Medulla oblongata (tissue), 1 donor: ENCODE measurements at regions not wholly inside any gene's neighbourhood (a gene's known extent, or its start where the extent isn't known, plus 50 kb on each side); places are given as distances from the start of the nearest gene placed in this dataset.
"Not testable (repeated sequence)": the region's sequence is repeated elsewhere in the genome, so short reads cannot be mapped to it uniquely, and the experiment has no call there.

Experiments
- DNase-seq: peaks from one replicate; pipeline ENCODE4 v3.0.0-alpha.2; 2015; ENCODE audit errors: extremely low spot score

DNA sequence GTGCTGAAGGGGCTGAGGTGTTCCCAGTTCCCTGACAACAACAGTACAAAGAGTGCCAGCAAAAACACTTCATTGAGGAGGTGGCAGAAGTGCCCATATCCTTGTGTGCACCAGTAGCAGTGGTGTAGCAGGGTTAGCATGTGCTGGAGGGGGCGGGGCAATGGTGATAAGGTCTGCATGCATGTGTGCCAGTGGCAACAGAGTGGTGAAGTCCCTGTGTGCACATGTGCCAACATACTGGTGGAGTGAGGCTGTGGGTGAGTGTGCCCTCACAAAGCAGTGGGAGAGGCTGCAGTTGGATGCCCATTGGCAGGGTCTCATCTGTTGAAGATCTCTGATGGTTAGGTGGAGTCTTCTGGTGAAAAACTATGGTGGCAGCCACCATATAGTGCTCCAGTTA, 994.6 kb downstream of the PCDH19 start:
- DNase-seq = no peak

DNA sequence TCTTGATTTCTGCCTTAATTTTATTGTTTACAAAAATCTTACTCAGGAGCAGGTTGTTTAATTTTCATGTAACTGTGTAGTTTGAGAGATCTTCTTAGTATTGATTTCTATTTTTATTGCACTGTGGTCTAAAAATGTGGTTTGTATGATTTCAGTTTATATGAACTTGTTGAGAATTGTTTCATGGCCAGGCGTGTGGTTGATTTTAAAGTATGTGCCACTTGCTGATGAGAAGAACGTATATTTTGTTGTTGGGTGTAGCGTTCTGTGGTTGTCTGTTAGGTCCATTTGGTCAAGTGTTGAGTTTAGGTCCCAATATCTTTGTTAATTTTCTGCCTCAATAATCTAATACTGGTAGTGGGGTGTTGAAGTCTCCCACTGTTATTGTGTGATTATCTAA, 996.8 kb downstream of the PCDH19 start:
- DNase-seq = no peak

DNA sequence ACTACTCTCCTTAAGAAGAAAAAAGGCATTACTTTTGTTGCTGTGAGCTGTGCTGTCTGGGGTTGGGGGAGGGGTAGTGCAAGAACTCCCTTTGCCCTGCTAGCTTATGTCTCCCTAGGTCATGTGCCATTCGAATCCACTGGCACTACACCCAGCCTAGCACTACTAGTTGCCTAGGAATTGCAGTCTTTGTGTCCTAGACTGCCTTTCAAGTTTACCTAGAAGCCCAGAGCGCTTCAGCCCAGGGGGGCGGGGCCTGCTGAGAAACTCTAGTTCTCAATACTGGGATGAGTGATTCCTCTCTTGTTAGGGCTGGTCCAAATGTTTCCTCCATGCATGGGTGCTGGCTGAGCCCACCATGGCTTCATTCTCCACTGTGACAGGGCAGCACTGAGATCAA, 1011.5 kb downstream of the PCDH19 start:
- DNase-seq = no peak

DNA sequence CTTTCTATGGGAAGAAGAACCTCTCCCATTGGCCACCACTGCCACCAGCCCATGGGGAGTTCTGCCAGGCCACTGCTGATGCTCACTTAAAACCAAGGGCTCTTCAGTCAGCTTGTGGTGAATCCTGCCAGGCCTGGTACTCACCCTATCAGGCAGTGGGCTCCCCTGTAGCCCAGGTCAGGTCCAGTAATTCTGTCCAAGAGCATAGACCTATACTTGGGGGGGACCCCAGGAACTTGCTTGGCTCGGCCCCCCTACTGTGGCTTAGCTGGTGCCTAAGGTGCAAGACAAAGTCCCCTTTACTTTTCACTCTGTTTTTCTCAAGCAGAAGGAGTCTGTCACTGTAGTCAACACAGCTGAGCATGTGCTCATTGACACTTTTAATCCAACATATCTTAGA, 1012.2 kb downstream of the PCDH19 start:
- DNase-seq = no peak

DNA sequence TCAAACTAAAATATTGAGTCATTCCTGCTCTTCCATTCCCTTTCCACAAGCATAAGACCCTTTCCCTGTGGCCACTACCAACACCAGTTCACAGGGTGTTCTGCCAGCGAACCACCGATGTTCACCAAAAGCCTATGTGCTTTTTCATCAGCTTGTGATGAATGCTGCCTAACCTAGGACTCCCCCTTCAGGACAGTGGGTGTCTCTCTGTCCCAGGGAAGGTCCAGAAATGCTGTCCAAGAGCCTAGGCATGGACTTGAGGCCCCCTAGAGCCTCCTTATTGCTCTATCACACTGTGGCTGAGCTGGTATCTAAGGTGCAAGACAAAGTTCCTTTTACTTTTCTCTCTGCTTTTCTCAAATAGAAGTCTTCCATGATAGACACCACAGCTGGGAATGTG, 1015.6 kb downstream of the PCDH19 start:
- no peak for DNase-seq

DNA sequence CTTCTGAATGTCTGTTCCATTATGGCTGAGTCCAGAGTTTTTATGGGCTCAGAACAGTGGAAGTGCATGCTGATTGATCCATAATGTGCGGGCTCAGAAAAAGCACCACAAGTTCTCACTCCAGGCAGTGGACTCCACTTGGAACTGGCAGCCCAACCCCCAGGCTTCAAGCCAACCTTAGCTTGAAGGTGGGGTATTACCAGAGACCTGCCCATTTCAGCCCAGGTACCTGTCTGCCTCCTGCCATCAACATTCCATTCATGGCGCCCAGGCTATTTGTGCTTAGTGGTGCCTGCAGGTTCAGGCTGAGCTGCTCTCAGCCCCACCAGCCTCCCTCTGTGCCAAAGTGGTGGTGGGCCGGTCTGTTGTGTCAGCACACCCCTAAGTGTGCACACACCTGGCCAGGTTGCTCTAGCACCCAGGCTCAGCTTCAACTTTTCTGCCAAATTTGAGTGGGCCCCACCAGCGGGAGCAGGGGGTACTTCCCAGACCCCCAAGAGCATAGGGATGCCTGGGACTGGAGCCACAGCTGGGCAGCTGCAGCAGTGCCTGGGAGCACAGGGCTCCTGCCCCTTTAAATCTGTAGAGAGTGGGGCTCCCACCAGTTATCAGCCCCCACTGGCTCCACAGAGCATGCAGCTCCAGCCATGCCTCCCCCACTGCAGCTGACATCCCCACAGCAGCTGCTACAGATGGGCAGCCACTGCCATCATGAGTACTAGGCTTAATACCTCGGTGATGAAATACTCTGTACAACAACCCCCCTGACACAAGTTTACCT, 1025.3 kb downstream of the PCDH19 start:
- DNase-seq = no peak

DNA sequence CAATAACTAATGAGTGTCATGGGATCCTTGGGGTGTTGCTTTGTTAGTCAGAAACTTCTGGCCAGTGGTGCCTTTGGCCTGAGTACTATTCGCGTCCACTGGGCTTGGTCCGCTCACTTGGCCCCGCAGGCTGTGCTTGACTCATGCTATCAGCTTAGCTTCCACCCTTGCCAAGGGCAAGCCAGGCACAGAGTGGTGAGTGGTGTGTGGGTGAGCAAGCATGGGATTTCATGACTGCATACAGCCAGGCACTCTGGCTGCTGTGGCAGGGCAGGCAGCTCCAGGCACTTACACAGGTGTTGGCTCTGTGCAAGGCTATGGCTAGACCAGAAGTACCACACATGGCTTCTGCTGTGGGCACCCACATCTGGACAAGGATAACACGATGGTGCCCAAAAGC, 1026.3 kb downstream of the PCDH19 start:
- DNase-seq = no peak

DNA sequence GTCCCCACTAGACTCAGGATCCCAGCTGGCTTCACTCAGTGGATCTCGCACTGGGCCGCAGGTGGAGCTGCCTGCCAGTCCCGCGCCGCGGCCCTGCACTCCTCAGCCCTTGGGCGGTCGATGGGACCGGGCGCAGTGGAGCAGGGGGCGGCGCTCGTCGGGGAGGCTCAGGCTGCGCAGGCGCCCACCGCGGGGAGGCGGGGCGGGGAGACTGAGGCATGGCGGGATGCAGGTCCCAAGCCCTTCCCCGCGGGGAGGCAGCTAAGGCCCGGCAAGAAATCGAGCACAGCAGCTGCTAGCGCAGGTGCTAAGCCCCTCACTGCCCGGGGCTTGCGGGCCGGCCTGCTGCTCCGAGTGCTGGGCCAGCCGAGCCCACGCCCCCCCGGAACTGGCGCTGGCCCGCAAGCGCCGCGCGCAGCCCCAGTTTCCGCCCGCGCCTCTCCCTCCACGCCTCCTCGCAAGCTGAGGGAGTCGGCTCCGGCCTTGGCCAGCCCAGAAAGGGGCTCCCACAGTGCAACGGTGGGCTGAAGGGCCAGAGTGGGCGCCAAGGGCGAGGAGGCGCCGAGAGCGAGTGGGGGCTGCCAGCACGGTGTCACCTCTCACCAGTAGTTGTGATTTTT, 1038.0 kb downstream of the PCDH19 start:
- DNase-seq = no peak

DNA sequence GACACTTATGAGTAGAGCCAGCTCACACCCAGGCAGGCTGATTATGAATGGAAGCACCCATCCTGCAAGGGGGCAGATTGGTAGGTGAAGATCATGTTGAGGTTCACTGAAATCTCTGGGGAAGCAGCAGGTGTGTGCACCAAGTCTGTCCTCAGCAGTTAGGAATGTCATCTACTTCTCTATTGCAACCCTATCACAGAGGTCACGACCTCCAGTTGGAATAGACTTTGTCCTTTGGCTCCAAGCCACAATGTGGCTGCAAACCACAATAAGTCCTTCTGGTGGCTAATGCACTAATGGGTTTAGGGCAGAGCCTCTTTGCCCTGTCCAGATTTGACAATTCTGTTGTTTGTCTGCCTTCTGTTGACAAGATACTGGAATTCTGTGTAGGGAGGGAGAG, 1056.7 kb downstream of the PCDH19 start:
- DNase-seq = no peak

DNA sequence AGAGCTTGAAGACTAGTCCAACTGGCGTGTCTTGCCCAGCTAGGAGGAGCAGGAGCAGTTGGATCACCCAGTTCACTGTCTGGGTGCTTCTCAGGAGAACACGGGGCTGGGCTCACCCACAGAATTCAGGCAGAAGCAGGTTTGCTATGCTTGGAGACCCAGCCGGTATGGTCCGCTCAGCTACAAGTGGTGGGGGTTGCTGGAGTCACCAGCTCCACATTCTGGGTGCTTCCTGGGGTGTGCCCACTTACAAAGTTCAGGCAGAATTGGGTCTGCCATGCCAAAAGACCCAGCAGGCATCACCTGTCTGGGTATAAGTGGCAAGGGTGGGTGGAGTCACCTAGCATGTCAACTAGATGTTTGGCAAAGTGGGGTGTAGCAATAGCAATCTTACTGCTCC, 1061.8 kb downstream of the PCDH19 start:
- no peak for DNase-seq

DNA sequence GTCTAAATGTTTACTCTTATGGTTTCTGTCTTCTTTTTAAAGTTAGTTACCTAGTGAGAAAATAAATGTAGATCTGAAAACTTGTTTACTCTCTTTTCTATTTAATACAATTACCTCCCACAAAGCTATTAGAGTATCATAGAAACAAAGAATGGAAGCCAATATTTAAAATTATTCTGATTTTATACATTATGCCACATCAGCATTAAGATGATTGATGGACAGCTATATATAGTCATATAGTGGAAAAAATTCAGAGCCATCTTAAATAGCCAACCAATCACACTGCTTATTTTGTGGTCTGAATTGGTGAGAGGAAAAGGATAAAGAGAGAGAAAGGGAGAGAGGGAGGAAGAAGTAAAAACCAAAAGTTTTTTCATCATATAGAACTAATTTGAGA, 1101.8 kb downstream of the PCDH19 start:
- DNase-seq = no peak

DNA sequence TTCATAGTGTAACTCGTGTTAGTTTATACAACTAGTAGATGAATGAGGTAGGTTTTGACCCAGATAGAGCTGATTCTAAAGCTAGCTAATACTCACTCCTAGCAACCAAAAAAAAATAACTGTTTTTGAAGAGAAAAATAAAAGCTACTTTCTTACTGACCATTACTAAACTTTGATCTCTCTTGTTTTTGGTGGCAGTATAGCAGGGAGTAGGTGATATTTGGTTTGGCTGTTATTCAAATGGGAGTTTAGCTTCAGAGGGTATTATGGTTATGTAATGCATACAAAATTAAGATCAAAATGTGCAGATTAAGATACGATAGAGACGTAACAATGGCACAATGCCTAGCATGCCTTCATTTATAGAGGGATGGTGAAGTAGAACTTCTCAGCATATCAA, 1104.5 kb downstream of the PCDH19 start:
- DNase-seq = no peak

DNA sequence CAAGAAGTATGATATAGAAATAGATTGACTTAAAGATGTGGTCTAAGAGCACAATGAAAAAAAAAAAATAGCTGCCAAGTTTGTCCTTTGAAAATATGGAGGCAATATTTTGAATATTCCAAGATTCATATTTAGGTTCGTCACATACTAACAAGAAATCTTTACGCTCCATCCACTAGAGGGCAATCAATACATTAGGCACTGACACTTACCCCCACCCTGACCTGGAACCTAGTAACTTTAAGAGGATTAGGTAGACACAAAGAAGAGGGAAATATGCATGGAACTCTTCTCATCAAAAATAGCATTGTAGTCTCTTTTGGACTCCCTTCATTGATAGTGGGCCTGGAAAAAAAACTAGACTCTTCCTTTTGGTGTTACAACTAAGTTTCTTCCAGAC, 1108.1 kb downstream of the PCDH19 start:
- no peak for DNase-seq

DNA sequence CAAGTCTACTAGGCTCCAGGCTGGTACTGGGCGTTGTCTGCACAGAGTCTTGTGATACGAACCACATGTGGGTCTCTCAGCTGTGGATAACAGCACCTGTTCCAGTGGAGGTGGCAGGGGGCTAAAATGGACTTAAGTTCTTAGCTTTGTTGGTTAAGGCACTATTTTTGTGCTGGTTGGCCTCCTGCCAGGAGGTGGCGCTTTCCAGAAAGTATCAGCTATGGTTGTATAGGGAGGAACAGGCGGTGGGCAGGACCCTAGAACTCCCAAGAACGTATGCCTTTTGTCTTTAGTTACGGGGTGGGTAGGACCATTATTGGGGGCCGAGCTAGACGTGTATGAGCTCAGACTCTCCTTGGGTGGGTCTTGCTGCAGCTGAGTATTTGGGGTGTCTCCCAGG, 1138.4 kb downstream of the PCDH19 start:
- DNase-seq = no peak

DNA sequence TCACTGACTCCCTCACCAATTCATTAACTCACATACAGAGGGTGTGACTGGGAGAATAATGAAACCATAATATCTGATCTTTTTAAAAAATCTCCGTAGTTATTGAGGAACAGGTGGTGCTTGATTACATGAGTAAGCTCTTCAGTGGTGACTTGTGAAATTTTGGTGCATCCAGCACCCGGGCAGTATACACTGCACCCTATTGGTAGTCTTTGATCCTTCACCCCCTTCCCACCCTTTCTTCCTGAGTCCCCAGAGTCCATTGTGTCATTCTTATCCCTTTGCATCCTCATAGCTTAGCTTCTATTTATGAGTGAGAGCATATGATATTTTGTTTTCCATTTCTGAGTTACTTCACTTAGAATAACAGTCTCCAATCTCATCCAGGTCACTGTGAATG, 1143.8 kb downstream of the PCDH19 start:
- no peak for DNase-seq

DNA sequence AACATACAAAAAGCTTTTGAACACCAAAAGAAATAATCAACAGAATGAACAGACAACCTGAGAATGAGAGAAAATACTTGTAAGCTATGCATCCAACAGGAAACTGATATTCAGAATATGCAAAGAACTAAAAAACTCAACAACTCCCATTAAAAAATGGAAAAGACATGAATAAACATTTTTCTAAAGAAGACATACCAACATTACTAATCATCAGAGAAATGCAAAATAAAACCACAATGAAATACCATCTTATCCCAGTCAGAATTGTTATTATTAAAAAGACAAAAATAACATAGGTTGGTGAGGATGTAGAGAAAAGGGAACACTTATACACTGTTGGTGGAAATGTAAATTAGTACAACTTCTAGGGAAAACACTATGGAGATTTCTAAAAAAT, 1161.9 kb downstream of the PCDH19 start:
- DNase-seq = no peak

DNA sequence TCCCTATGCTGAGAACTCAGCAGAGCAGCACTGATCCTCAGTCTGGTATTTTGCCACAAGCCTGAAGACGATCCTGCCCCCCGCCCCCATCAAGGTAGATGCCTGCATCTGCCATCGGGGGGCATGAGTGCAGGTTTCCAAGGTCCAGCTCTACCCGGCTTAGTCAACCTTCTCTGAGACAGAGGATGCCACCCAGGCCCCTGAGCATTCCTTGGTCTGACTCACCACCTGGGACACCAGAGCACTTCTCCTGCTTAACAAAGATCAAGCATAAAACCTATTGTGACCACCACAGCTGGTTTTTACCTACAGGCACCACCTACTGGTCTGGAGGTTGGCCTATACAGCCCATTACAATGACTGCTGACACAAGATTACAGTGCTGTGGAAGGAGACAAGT, 1168.1 kb downstream of the PCDH19 start:
- no peak for DNase-seq

DNA sequence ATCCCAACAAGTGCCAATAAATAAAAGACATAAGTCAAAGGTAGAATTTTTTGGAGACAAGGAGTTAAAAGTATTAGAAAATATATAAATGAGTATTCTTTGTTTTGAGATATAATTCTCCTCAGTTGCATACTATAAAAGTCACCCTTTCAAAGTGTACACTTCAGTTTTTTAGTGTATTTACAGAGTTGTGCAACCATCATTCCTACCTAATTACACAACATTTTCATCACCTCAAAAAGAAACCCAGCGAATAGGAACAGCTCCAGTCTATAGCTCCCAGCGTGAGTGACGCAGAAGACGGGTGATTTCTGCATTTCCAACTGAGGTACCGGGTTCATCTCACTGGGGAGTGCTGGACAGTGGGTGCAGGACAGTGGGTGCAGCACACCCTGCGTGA, 1175.7 kb downstream of the PCDH19 start:
- DNase-seq = not testable (repeated sequence)

DNA sequence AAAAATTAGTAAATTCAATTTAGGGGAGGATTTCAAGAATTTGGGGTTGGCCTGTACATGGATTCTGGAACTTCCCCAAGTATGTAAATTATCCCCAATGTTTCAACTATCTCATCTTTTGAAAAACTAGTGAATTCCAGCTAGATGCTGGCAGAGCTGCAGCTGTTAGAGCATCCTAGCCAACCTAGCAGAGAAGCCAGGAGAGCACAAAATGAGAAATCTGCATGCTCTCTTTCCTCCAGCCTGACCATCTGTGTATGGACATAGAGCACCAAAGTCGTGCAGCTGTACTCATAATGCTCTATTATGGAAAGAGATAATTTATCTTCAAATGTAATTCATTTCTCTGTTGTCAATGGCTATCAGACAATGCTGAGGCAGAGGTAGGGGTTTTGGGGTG, 1217.7 kb downstream of the PCDH19 start:
- DNase-seq = no peak

DNA sequence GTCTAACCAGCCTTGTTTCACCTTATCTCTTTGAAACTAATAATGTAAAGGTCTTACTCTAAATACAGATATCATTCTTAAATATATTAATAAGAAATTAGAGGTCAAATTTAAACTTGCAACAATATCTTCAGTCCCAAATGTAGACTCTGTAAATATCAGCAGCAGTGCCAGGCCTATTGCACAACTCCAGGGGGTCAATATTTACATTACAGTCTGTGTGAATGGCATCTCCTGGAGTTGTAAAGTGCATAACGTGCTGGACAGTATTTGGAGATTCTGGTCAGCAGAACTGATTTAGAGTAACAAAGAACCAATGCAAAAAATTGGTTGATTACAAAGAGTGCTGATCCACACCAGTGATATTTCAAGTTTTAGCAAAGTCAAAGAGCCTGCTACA, 1225.9 kb downstream of the PCDH19 start:
- no peak for DNase-seq

DNA sequence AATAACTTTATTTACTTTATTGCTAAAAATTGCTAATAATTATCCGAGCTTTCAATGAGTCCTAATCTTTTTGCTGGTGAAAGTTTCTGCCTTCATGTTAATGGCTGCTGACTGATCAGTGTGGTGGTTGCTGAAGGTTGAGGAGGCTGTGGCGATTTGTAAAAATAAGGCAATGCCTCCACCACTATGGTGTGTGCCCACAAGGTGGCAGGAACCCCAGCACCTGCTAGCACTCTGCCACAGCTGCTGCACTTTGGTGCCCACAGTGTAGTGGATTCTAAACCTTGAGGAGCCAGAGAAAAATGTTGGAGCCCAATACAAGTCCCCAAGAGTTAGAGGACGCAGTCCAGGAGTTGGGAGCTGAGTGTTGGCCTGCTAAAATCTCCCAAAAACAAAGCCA, 1237.1 kb downstream of the PCDH19 start:
- DNase-seq = no peak

DNA sequence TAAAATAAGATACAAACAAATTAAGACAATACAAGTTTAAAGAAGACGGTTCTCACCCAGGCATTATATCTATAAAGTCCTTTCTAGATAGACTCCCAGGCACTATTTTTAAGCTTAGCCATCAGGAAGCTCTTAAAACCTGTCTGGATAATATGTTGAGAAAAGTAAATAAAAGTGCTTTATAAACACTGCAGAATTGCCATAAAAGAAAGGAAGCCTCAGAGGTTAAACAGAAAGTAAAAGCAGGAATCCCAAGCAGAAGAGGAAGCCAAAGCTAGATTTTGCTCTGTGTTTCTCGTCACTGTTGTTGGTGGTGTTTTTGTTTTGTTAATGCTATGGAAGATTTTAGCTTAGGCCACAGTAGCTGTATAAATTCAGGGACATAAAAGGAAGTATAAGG, 1267.3 kb downstream of the PCDH19 start:
- no peak for DNase-seq

DNA sequence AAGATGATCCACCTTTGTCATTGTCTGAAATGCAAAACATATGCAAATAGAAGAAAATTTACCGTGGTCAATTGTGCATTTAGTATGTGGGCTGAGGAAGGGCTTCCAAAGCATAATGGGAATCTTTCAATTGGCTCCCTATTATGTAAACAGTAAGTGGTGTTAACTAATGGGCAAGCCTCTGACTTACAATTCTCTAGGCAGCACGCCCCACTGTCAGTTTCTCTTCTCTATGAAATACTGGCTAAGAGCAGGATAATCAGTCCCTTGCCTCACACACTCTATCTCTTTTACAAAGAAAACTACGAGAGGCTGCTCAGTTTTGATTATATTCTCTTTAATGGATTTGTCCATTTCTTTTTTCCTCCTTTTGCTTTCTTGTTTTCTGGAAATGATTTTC, 1272.6 kb downstream of the PCDH19 start:
- no peak for DNase-seq

DNA sequence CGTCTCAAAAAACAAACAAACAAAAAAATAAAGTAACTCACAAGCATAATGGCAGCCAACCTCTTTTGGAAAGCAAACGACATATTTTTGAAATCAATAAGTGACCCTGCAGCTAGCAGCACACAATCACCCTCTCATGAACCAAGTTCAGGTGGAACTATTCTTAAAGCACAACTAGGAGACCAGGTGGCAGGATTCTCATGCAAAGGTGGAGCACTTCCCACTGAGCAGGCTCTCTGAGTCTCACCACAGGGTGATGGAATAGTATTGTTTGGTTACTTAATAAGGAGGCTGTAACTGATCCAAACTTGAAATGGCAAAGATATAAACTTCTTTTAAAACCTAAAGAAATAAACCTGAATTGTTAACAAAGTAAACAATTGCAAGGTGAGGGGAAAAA, 1293.1 kb downstream of the PCDH19 start:
- no peak for DNase-seq
